Right lobe of liver (tissue), 4 donors: ENCODE measurements at regions not wholly inside any gene's neighbourhood (a gene's known extent, or its start where the extent isn't known, plus 50 kb on each side); places are given as distances from the start of the nearest gene placed in this dataset.

Experiments
- CTCF ChIP-seq, 4 donors: fragments of 200-600 bp in 3 of 4; fragments of 450-650 bp in 1 of 4; IDR thresholded peaks; one replicate each; pipeline versions ENCODE4 v1.5.1 to v1.8.0; 2016 to 2022; ENCODE audit warnings: antibody characterized with exemption in 4 of 4, mild to moderate bottlenecking in 2 of 4
- POLR2A ChIP-seq: fragments of 450-650 bp; IDR thresholded peaks from one replicate; pipeline ENCODE4 v1.6.1; 2017; ENCODE audit warnings: antibody characterized with exemption, mild to moderate bottlenecking
- donor health status: DM: no; HTN: no; CAD: no.
- donor health status: DM: no; HTN: no; CAD: no.
- donor health status: DM: no; HTN: yes; CAD: no.

- TF ChIP-seq CTCF (IDR thresholded peaks at IDR 0.05) (no peak), POLR2A (no peak)
These were observed 79.2 kb downstream of the C9orf152 start for GRCh38 chr9:110128664-110129329.
